Upper lobe of left lung (tissue), 4 donors: ENCODE measurements at regions not wholly inside any gene's neighbourhood (a gene's known extent, or its start where the extent isn't known, plus 50 kb on each side); places are given as distances from the start of the nearest gene placed in this dataset.

Experiments used
- CTCF ChIP-seq, 6 experiments: fragments of 450-650 bp in 4 of 6; fragments of 200-600 bp in 2 of 6; sonication (generic) in 2 of 6; IDR thresholded peaks; one replicate each; pipeline ENCODE4 v1.5.1; 2016 to 2019; ENCODE audit warnings: antibody characterized with exemption in 6 of 6
- EP300 ChIP-seq, 4 donors: sonication (generic); formaldehyde crosslinking; IDR thresholded peaks; one replicate each; pipeline ENCODE4 v1.5.1; 2017; ENCODE audit warnings: antibody characterized with exemption in 4 of 4, control low read depth in 2 of 4
- POLR2A ChIP-seq, 4 donors: fragments of 450-650 bp; IDR thresholded peaks; one replicate each; pipeline ENCODE4 v1.5.1; 2016 to 2017; ENCODE audit warnings: antibody characterized with exemption in 4 of 4, mild to moderate bottlenecking in 2 of 4
- POLR2AphosphoS5 ChIP-seq, 2 donors: sonication (generic); formaldehyde crosslinking; IDR thresholded peaks; one replicate each; pipeline ENCODE4 v1.5.1; 2017; ENCODE audit warnings: antibody characterized with exemption in 2 of 2

DNA sequence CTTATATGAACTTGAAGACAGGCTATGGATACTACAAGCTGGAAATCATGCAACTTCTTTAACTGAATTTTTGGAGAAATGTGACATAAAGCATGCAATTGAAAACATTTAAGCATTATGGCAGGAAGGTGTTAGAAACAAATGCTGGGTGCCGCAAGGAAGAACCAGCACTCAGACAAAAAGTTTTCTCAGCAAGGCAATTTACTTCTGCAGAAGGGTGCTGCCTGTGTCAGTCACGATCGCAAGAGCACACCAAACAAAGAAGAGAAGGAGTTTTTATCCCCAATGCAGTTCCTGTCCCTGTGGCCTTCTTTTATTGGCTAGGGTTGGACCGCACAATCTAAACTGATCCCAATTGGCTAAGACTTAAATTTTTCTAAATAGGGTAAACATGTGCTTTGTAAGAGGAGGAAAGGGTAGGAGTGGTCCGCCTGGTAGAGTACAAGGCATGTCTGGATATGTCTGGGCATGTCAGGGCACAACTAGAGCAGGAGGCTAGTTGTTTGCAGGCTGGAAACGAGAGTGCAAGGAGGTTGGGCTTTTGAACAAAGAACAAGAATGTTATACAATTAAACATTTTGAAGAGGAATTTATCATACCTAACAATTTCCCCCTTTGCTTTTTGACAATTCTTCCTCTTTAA, 109.6 kb upstream of the FAM3C start:
- TF ChIP-seq CTCF (IDR thresholded peaks at IDR 0.05), result no peak
- TF ChIP-seq EP300 (IDR thresholded peaks at IDR 0.05), result no peak
- no peak for TF ChIP-seq POLR2AphosphoS5 (IDR thresholded peaks at IDR 0.05)
- no peak for TF ChIP-seq POLR2A (IDR thresholded peaks at IDR 0.05)
